ENCODE measurements at regions not wholly inside any gene's neighbourhood (a gene's known extent, or its start where the extent isn't known, plus 50 kb on each side); places are given as distances from the start of the nearest gene placed in this dataset.
"Not testable (repeated sequence)": the region's sequence is repeated elsewhere in the genome, so short reads cannot be mapped to it uniquely, and the experiment has no call there.

GRCh38 chr12:47340411-47341015 lies 260.8 kb upstream of the AMIGO2 start:
- TF ChIP-seq, protein P1, sequence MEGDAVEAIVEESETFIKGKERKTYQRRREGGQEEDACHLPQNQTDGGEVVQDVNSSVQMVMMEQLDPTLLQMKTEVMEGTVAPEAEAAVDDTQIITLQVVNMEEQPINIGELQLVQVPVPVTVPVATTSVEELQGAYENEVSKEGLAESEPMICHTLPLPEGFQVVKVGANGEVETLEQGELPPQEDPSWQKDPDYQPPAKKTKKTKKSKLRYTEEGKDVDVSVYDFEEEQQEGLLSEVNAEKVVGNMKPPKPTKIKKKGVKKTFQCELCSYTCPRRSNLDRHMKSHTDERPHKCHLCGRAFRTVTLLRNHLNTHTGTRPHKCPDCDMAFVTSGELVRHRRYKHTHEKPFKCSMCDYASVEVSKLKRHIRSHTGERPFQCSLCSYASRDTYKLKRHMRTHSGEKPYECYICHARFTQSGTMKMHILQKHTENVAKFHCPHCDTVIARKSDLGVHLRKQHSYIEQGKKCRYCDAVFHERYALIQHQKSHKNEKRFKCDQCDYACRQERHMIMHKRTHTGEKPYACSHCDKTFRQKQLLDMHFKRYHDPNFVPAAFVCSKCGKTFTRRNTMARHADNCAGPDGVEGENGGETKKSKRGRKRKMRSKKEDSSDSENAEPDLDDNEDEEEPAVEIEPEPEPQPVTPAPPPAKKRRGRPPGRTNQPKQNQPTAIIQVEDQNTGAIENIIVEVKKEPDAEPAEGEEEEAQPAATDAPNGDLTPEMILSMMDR (IDR thresholded peaks at IDR 0.05; ENCODE audit: control extremely low read depth, extremely low read depth, low read depth, missing control alignments) = no peak

GRCh38 chr12:47337581-47337980 lies 257.8 kb upstream of the AMIGO2 start:
- TF ChIP-seq, protein P1 (IDR thresholded peaks at IDR 0.05; ENCODE audit: control extremely low read depth, extremely low read depth, low read depth, missing control alignments) = no peak
- DNase-seq (ENCODE audit: extremely low spot score) = no peak
- ChIA-PET POLR2A (no interaction called here), CTCF (no interaction called here)

More at GRCh38 chr12:47340411-47341015, 260.8 kb upstream of the AMIGO2 start:
- no peak for DNase-seq (ENCODE audit: extremely low spot score)
- CTCF ChIA-PET = interaction anchor here (1.5 kb wide), 1 partner anchor 13 kb away, joined by 4 read pairs; no protein-coding TSS in a partner anchor
- POLR2A ChIA-PET = no interaction called here

DNA sequence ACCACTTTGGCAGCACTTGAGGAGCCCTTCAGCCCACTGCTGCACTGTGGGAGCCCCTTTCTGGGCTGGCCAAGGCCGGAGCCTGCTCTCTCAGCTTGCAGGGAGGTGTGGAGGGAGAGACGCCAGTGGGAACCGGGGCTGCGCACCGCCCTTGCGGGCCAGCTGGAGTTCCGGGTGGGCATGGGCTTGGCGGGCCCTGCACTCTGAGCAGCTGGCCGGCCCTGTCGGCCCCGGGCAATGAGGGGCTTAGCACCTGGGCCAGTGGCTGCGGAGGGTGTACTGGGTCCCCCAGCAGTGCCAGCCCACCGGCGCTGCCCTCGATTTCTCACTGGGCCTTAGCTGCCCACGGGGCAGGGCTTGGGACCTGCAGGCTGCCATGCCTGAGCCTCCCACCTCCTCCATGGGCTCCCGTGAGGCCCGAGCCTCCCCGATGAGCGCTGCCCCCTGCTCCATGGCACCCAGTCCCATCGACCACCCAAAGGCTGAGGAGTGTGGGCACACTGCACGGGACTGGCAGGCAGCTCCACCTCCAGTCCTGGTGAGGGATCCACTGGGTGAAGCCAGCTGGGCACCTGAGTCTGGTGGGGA lies 253.6 kb upstream of the AMIGO2 start:
- POLR2A ChIA-PET = not testable (repeated sequence)

GRCh38 chr12:47328831-47329545 lies 249.2 kb upstream of the AMIGO2 start:
- POLR2A ChIA-PET = no interaction called here
- TF ChIP-seq, protein P1 (IDR thresholded peaks at IDR 0.05; ENCODE audit: control extremely low read depth, extremely low read depth, low read depth, missing control alignments) = no peak
- DNase-seq (ENCODE audit: extremely low spot score) = no peak
- CTCF ChIA-PET = no interaction called here

More for the DNA sequence above, 253.6 kb upstream of the AMIGO2 start:
- CTCF ChIA-PET = interaction anchor here (1.0 kb wide), 1 partner anchor 9 kb away, joined by 3 read pairs; no protein-coding TSS in a partner anchor
- DNase-seq (ENCODE audit: extremely low spot score) = not testable (repeated sequence)

GRCh38 chr12:47326190-47326589 lies 246.4 kb upstream of the AMIGO2 start:
- no peak for DNase-seq (ENCODE audit: extremely low spot score)
- ChIA-PET POLR2A (no interaction called here), CTCF (no interaction called here)
- TF ChIP-seq, protein P1 (IDR thresholded peaks at IDR 0.05; ENCODE audit: control extremely low read depth, extremely low read depth, low read depth, missing control alignments) = no peak

GRCh38 chr12:47323802-47324201 lies 244.0 kb upstream of the AMIGO2 start:
- ChIA-PET POLR2A (no interaction called here), CTCF (interaction anchor here (1.3 kb wide), 1 partner anchor 9 kb away, joined by 3 read pairs; no protein-coding TSS in a partner anchor)
- TF ChIP-seq, protein P1 (IDR thresholded peaks at IDR 0.05; ENCODE audit: control extremely low read depth, extremely low read depth, low read depth, missing control alignments) = no peak
- DNase-seq (ENCODE audit: extremely low spot score) = no peak

DNA sequence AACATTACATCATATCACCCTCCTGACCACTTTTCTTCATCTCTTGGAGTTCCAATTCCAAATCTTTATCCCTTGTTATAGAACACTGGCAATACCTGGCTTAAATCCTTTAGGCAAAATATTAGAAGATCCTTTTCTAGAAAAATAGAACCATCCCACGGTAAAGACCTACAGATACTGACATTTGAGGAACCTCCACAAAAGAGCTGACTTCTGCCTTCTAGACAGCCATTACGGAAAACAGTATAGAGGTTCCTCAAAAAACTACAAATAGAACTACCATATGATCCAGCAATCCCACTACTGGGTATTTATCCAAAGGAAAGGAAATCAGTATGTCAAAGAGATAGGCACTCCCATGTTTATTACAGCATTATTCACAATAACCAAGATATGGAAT lies 241.7 kb upstream of the AMIGO2 start:
- TF ChIP-seq, protein P1 (IDR thresholded peaks at IDR 0.05; ENCODE audit: control extremely low read depth, extremely low read depth, low read depth, missing control alignments) = no peak
- POLR2A ChIA-PET = no interaction called here
- CTCF ChIA-PET = interaction anchor here (0.8 to 1.1 kb wide), 2 partner anchors 14 to 517 kb away, joined by 3 to 5 read pairs; no protein-coding TSS in a partner anchor
- no peak for DNase-seq (ENCODE audit: extremely low spot score)
